HCT116 (cell line): ENCODE measurements at regions not wholly inside any gene's neighbourhood (a gene's known extent, or its start where the extent isn't known, plus 50 kb on each side); places are given as distances from the start of the nearest gene placed in this dataset.

Experiments
- ATAC-seq: fragments of 200-7000 bp; cut with Tn5 transposase; 2 replicates; pipeline ENCODE4 v1.9.1; 2020; ENCODE audit warnings: mild to moderate bottlenecking, moderate library complexity
- BruUV-seq: library from RNA; stranded (reverse); fragments of 400-500 nt; replicated peaks from 2 replicates; lab custom pipeline; 2021; lab: Mats Ljungman, UMichigan
- CTCF ChIA-PET: fragments of 300-600 bp; sonication (Branson Sonifier 250); formaldehyde crosslinking; loops from one replicate; lab custom pipeline; 2021; ENCODE audit warnings: antibody characterized with exemption; lab: Charles Lee
- POLR2A ChIA-PET: fragments of 300-600, 350-600 bp; sonication (Branson Sonifier 250); formaldehyde crosslinking; loops from one replicate; lab custom pipeline; 2021; ENCODE audit warnings: antibody characterized with exemption; lab: Charles Lee
- RAD21 ChIA-PET, 2 experiments: fragments of 300-600 bp; sonication (Branson Sonifier 250); formaldehyde crosslinking; loops; one replicate each; lab custom pipeline; 2023; ENCODE audit warnings: low total read pairs in 2 of 2; ENCODE audit not compliant: uncharacterized antibody in 2 of 2, unreplicated experiment in 2 of 2, low non-redundant PET in 1 of 2; lab: Charles Lee
- DNase-seq: peaks from one replicate; pipeline ENCODE4 v3.0.0-alpha.2; 2010; ENCODE audit warnings: low read depth, low spot score
- H2AFZ ChIP-seq: fragments of 200-600 bp; shearing (Covaris generic), sonication (generic); 2 replicates; pipeline ENCODE4 v1.6.1; 2017; ENCODE audit warnings: low read depth, mixed run types, mixed read lengths, antibody characterized with exemption, low read length; ENCODE audit not compliant: poor library complexity, severe bottlenecking
- H3K27ac ChIP-seq: 2 replicates; pipeline ENCODE4 v1.5.1; 2012; ENCODE audit warnings: low read depth, low read length
- H3K27me3 ChIP-seq: fragments of 200-600 bp; sonication (generic); 2 replicates; pipeline ENCODE4 v1.6.1; 2016; ENCODE audit warnings: mixed run types, low read length, mixed read lengths; ENCODE audit not compliant: insufficient read depth
- H3K36me3 ChIP-seq, 2 experiments: fragments of 200-500 bp in 1 of 2; fragments of 200-600 bp in 1 of 2; sonication (Bioruptor generic) in 1 of 2; sonication (generic) in 1 of 2; 2 replicates each; pipeline versions ENCODE4 v1.5.1 to v1.6.1; 2014 to 2016; ENCODE audit warnings: low read length in 2 of 2, inconsistent platforms in 1 of 2, mixed read lengths in 1 of 2, mixed run types in 1 of 2; ENCODE audit not compliant: insufficient read depth in 2 of 2, control insufficient read depth in 1 of 2
- H3K4me1 ChIP-seq, 2 experiments: fragments of 200-600 bp in 1 of 2; sonication (generic) in 1 of 2; 2 replicates each; pipeline versions ENCODE4 v1.5.1 to v1.6.1; 2012 to 2017; ENCODE audit warnings: low read length in 2 of 2, inconsistent platforms in 1 of 2, mild to moderate bottlenecking in 1 of 2, mixed read lengths in 1 of 2, mixed run types in 1 of 2, moderate library complexity in 1 of 2; ENCODE audit not compliant: insufficient read depth in 2 of 2, control insufficient read depth in 1 of 2
- H3K4me2 ChIP-seq: fragments of 200-600 bp; sonication (generic); 2 replicates; pipeline ENCODE4 v1.6.1; 2017; ENCODE audit warnings: mixed run types, low read length, mixed read lengths
- H3K4me3 ChIP-seq, 2 experiments: fragments of 200-600 bp in 1 of 2; sonication (generic) in 1 of 2; replicated peaks in 1 of 2; 2 replicates each; pipeline ENCODE4 v1.5.1; 2011 to 2016; ENCODE audit warnings: low read length in 2 of 2, control low read depth in 1 of 2, low read depth in 1 of 2, mild to moderate bottlenecking in 1 of 2, mixed read lengths in 1 of 2, mixed run types in 1 of 2
- H3K79me2 ChIP-seq: fragments of 200-600 bp; sonication (generic); 2 replicates; pipeline ENCODE4 v1.6.1; 2017; ENCODE audit warnings: mild to moderate bottlenecking, mixed run types, low read length, moderate library complexity, mixed read lengths; ENCODE audit not compliant: insufficient read depth
- H3K9ac ChIP-seq: fragments of 200-600 bp; sonication (generic); 2 replicates; pipeline ENCODE4 v1.6.1; 2016; ENCODE audit warnings: low read length, mixed read lengths
- H3K9me2 ChIP-seq: fragments of 200-600 bp; sonication (generic), shearing (Covaris generic); 2 replicates; pipeline ENCODE4 v1.6.1; 2017; ENCODE audit warnings: mixed run types, mild to moderate bottlenecking, moderate library complexity; ENCODE audit not compliant: insufficient read depth
- H3K9me3 ChIP-seq, 2 experiments: fragments of 200-500 bp in 1 of 2; fragments of 200-600 bp in 1 of 2; sonication (Bioruptor generic) in 1 of 2; sonication (generic) in 1 of 2; 2 replicates each; pipeline ENCODE4 v1.6.1; 2014 to 2017; ENCODE audit warnings: low read length in 2 of 2, mixed read lengths in 2 of 2, inconsistent platforms in 1 of 2, low read depth in 1 of 2, mild to moderate bottlenecking in 1 of 2, mixed run types in 1 of 2, moderate library complexity in 1 of 2; ENCODE audit not compliant: control insufficient read depth in 1 of 2, insufficient read depth in 1 of 2
- H4K20me1 ChIP-seq: fragments of 200-600 bp; sonication (generic), shearing (Covaris generic); 2 replicates; pipeline ENCODE4 v1.6.1; 2017; ENCODE audit warnings: mixed run types, mild to moderate bottlenecking, moderate library complexity; ENCODE audit not compliant: insufficient read depth
- CBX3 ChIP-seq: IDR thresholded peaks from 2 replicates; pipeline ENCODE4 v1.6.1; 2012; ENCODE audit warnings: low read depth
- EZH2phosphoT487 ChIP-seq: fragments of 200-600 bp; IDR thresholded peaks from 2 replicates; pipeline ENCODE4 v1.6.1; 2018; ENCODE audit warnings: antibody characterized with exemption, borderline replicate concordance
- FOSL1 ChIP-seq: IDR thresholded peaks from 2 replicates; pipeline ENCODE4 v1.6.1; 2012; ENCODE audit warnings: low read depth
- JUND ChIP-seq: IDR thresholded peaks from 2 replicates; pipeline ENCODE4 v1.6.1; 2012
- YY1 ChIP-seq: IDR thresholded peaks from 2 replicates; pipeline ENCODE4 v1.6.1; 2011; ENCODE audit warnings: low read length, low read depth, moderate library complexity, mild to moderate bottlenecking; ENCODE audit not compliant: insufficient replicate concordance; ENCODE audit errors: extremely low read depth
- ZBTB33 ChIP-seq: IDR thresholded peaks from 2 replicates; pipeline ENCODE4 v1.6.1; 2011; ENCODE audit warnings: mild to moderate bottlenecking, low read length, moderate library complexity; ENCODE audit not compliant: insufficient replicate concordance; ENCODE audit errors: extremely low read depth
- ZNF274 ChIP-seq: fragments of 200-500 bp; sonication (Bioruptor generic); IDR thresholded peaks from 2 replicates; pipeline ENCODE4 v1.6.1; 2014; ENCODE audit warnings: mild to moderate bottlenecking, low read depth, low read length, inconsistent platforms
- intact Hi-C: fragments of 100-400 bp; cut with micrococcal nuclease; formaldehyde crosslinking; loops from 2 replicates; pipeline ENCODE4 v1.10.0; 2022

- H3K4me1 ChIP-seq: peaks cover 47 to 50% of the 10 kb centered on the region in 2 experiments
- RAD21 ChIA-PET: no interaction called here
- H3K27me3 ChIP-seq: no peaks in the 10 kb centered on the region
- H3K9me3 ChIP-seq: no peaks in the 10 kb centered on the region; a peak in 1 of 4 replicates
- ATAC-seq: 0 out of 2 replicates have a peak, but pooled peaks have one; percentile 33
- H3K9me2 ChIP-seq: no peaks in the 10 kb centered on the region
- intact Hi-C loops: no loop called here
- TF ChIP-seq CBX3: no peak
- no peak for TF ChIP-seq EZH2phosphoT487
- TF ChIP-seq JUND: 0 out of 2 replicates have a peak, but pooled peaks have one; percentile 9
- TF ChIP-seq YY1: no peak
- TF ChIP-seq ZBTB33: no peak
- no peak for TF ChIP-seq ZNF274
- TF ChIP-seq FOSL1: no peak
- TF ChIP-seq, all 23 proteins: peak for 1
- POLR2A ChIA-PET: interaction anchor here (0.8 to 1.3 kb wide), 2 partner anchors 14 to 32 kb away, joined by 3 to 5 read pairs; no protein-coding TSS in a partner anchor
- peak overlapping the region; percentile 55 for H3K9ac ChIP-seq
- no peak for DNase-seq
- CTCF ChIA-PET: interaction anchor here (0.7 kb wide), 1 partner anchor 9 kb away, joined by 3 read pairs; no protein-coding TSS in a partner anchor
- BruUV-seq: no TSS peak
- no peak overlapping the region for H3K4me3 ChIP-seq
- peak overlapping the region; percentile 87 for H3K27ac ChIP-seq
- H3K4me2 ChIP-seq: peak overlapping the region; percentile 51
- H3K36me3 ChIP-seq: peaks cover 0 to 17% of the 10 kb centered on the region in 2 experiments; a peak in 2 of 4 replicates
- no peaks in the 10 kb centered on the region for H4K20me1 ChIP-seq
- peaks cover 24% of the 10 kb centered on the region for H3K79me2 ChIP-seq
- H2AFZ ChIP-seq: no peak overlapping the region
Observed at GRCh38 chr2:226151157-226151556, 648.5 kb downstream of the IRS1 start.
